Smooth muscle cell (in vitro differentiated cells): ENCODE measurements at regions not wholly inside any gene's neighbourhood (a gene's known extent, or its start where the extent isn't known, plus 50 kb on each side); places are given as distances from the start of the nearest gene placed in this dataset.

Source experiments
- DNase-seq: peaks from one replicate; lab custom pipeline; 2025; ENCODE audit not compliant: unreplicated experiment; lab: John Stamatoyannopoulos, UW
- H2AFZ ChIP-seq: fragments of 200-600 bp; sonication (generic); 2 replicates; pipeline ENCODE4 v1.6.0; 2016; ENCODE audit warnings: antibody characterized with exemption, low read depth, mild to moderate bottlenecking
- H3F3A ChIP-seq: fragments of 200-600 bp; sonication (generic); 2 replicates; pipeline ENCODE4 v1.6.0; 2017; ENCODE audit warnings: antibody characterized with exemption, low read depth
- H3K27ac ChIP-seq: fragments of 200-600 bp; sonication (generic); 2 replicates; pipeline ENCODE4 v1.5.1; 2016; ENCODE audit warnings: low read depth, mild to moderate bottlenecking
- H3K27me3 ChIP-seq: fragments of 200-600 bp; sonication (generic); 2 replicates; pipeline ENCODE4 v1.6.1; 2016; ENCODE audit warnings: low read depth, mild to moderate bottlenecking
- H3K36me3 ChIP-seq: fragments of 200-600 bp; sonication (generic); 2 replicates; pipeline ENCODE4 v1.5.1; 2016; ENCODE audit warnings: low read depth
- H3K4me1 ChIP-seq: fragments of 200-600 bp; sonication (generic); 2 replicates; pipeline ENCODE4 v1.5.1; 2016; ENCODE audit warnings: low read depth
- H3K4me2 ChIP-seq: fragments of 200-600 bp; sonication (generic); 2 replicates; pipeline ENCODE4 v1.6.0; 2016; ENCODE audit warnings: mild to moderate bottlenecking
- H3K4me3 ChIP-seq: fragments of 200-600 bp; sonication (generic); 2 replicates; pipeline ENCODE4 v1.5.1; 2016; ENCODE audit warnings: mild to moderate bottlenecking
- H3K79me2 ChIP-seq: fragments of 200-600 bp; sonication (generic); 2 replicates; pipeline ENCODE4 v1.6.0; 2016; ENCODE audit warnings: low read depth, mild to moderate bottlenecking
- H3K9ac ChIP-seq: fragments of 200-600 bp; sonication (generic); 2 replicates; pipeline ENCODE4 v1.6.0; 2016; ENCODE audit warnings: low read depth
- H3K9me3 ChIP-seq: fragments of 200-600 bp; sonication (generic); replicated peaks from 2 replicates; pipeline ENCODE4 v1.5.1; 2016; ENCODE audit warnings: low read depth
- H4K20me1 ChIP-seq: fragments of 200-600 bp; sonication (generic); 2 replicates; pipeline ENCODE4 v1.6.0; 2016; ENCODE audit warnings: low read depth
- CTCF ChIP-seq: fragments of 200-600 bp; sonication (generic); IDR thresholded peaks from 2 replicates; pipeline ENCODE4 v1.5.1; 2017; ENCODE audit warnings: borderline replicate concordance, mild to moderate bottlenecking, antibody characterized with exemption; ENCODE audit not compliant: insufficient read depth, poor library complexity, severe bottlenecking
- WGBS: methylation state at CpG from one replicate; pipeline ENCODE4 v1.1.7; 2016; ENCODE audit warnings: low lambda C conversion rate; 5-methylcytosine and 5-hydroxymethylcytosine counted together

DNA sequence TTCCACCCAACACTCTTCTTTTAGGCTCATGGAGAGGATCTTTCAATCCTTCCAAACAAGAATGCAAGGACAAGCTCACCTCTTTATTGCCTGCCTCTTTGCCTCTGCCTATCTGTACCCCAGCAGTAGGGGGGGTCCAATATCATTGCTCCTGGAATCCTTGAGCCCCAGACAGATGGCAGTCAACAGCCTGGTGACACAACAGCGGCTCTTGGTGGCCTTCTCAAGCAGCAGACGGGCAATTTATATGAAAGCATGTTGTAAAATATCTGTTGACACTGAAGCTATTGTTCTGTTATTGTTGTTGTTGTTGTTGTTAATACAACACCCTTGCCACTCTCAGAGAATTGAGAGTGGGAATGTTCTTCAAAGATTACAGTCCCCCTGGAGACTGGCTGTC is 480.0 kb upstream of the CADM1 start:
- H3K36me3 ChIP-seq = no peaks in the 10 kb centered on the region
- H3K4me3 ChIP-seq = no peak overlapping the region
- H3K4me2 ChIP-seq = no peak overlapping the region
- no peaks in the 10 kb centered on the region for H4K20me1 ChIP-seq
- H3K9me3 ChIP-seq = no peaks in the 10 kb centered on the region
- no peak overlapping the region for H3K27ac ChIP-seq
- 97% methylated on average over 2 of the region's 2 CpGs for WGBS
- H3K27me3 ChIP-seq = no peaks in the 10 kb centered on the region
- H3F3A ChIP-seq = no peaks in the 10 kb centered on the region
- no peak overlapping the region for H2AFZ ChIP-seq
- H3K9ac ChIP-seq = no peak overlapping the region
- H3K4me1 ChIP-seq = no peaks in the 10 kb centered on the region
- DNase-seq = no peak
- no peak for TF ChIP-seq CTCF
- H3K79me2 ChIP-seq = no peaks in the 10 kb centered on the region

DNA sequence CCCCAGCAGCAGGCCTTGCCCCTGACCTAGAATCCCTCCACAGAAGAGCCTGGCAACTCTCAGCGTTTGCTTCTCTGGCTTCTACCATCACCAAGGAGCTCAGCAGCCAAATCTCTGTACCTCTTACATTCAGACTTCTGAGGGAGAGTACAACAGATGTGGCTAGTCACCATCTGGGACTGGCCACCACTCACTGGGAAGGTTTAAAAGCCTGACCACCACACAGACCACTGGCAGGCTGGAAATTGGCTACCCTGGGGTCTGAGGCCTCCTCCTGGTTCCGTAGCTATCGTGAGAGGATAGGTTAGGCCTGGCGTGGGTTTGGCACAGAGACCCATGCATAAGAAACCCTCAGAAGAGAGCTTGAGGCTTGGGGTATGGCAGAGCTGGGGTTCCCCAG is 478.5 kb upstream of the CADM1 start:
- H3K27me3 ChIP-seq = no peaks in the 10 kb centered on the region
- H3K27ac ChIP-seq = no peak overlapping the region
- H2AFZ ChIP-seq = no peak overlapping the region
- H4K20me1 ChIP-seq = no peaks in the 10 kb centered on the region
- H3K4me3 ChIP-seq = no peak overlapping the region
- no peaks in the 10 kb centered on the region for H3K36me3 ChIP-seq
- H3K9me3 ChIP-seq = no peaks in the 10 kb centered on the region
- WGBS = 93% methylated on average over 4 of the region's 4 CpGs
- H3K4me1 ChIP-seq = no peaks in the 10 kb centered on the region
- no peak overlapping the region for H3K4me2 ChIP-seq
- DNase-seq = no peak
- H3K79me2 ChIP-seq = no peaks in the 10 kb centered on the region
- no peaks in the 10 kb centered on the region for H3F3A ChIP-seq
- no peak overlapping the region for H3K9ac ChIP-seq
- no peak for TF ChIP-seq CTCF

DNA sequence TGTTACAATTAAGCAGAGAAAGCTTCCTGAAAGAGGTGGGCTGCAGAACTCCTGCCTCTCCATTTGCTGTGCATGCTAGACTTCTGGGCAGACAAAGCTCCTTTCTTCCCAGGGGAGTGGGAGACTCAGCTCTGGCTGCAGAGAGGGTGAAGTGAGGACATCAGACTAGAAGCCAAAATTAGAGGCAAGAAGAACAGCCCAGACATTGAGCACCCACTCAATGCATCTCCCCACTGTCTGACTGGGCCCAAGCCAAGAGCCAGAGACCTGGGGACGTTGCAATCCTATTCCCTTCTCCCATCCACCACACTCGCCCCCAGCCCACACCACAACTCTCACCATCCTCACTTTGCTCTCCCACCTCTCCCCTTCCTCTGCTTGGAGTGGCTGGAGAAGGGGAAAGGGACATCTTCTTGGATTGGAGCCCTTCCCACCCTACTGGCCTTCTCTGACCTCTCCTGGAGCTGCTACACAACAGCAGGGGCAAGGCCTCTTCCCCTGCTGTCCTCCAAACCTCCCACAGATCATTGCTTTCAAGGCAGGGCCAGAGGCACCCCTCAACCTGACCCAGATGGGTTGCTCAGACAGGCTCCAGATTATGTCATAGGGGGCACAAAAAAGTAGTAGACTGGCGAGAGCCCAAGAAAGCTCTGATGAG is 477.7 kb upstream of the CADM1 start:
- 95% methylated on average over 3 of the region's 3 CpGs for WGBS
- H3K9me3 ChIP-seq = no peaks in the 10 kb centered on the region
- no peak overlapping the region for H3K9ac ChIP-seq
- H2AFZ ChIP-seq = no peak overlapping the region
- no peaks in the 10 kb centered on the region for H3K27me3 ChIP-seq
- no peaks in the 10 kb centered on the region for H3F3A ChIP-seq
- no peaks in the 10 kb centered on the region for H3K79me2 ChIP-seq
- no peak for DNase-seq
- no peaks in the 10 kb centered on the region for H4K20me1 ChIP-seq
- no peak for TF ChIP-seq CTCF
- H3K4me1 ChIP-seq = no peaks in the 10 kb centered on the region
- no peak overlapping the region for H3K4me2 ChIP-seq
- H3K27ac ChIP-seq = no peak overlapping the region
- H3K4me3 ChIP-seq = no peak overlapping the region
- no peaks in the 10 kb centered on the region for H3K36me3 ChIP-seq

GRCh38 chr11:115981104-115981481 is 476.9 kb upstream of the CADM1 start:
- no peaks in the 10 kb centered on the region for H3K9me3 ChIP-seq
- no peak overlapping the region for H2AFZ ChIP-seq
- H3F3A ChIP-seq = no peaks in the 10 kb centered on the region
- no peak overlapping the region for H3K27ac ChIP-seq
- H4K20me1 ChIP-seq = no peaks in the 10 kb centered on the region
- no peak for TF ChIP-seq CTCF
- WGBS = 90% methylated on average over 3 of the region's 3 CpGs
- no peak overlapping the region for H3K9ac ChIP-seq
- no peaks in the 10 kb centered on the region for H3K36me3 ChIP-seq
- DNase-seq = no peak
- H3K4me1 ChIP-seq = no peaks in the 10 kb centered on the region
- H3K79me2 ChIP-seq = no peaks in the 10 kb centered on the region
- no peak overlapping the region for H3K4me3 ChIP-seq
- H3K27me3 ChIP-seq = no peaks in the 10 kb centered on the region
- no peak overlapping the region for H3K4me2 ChIP-seq
